H1 (cell line): ENCODE measurements at regions not wholly inside any gene's neighbourhood (a gene's known extent, or its start where the extent isn't known, plus 50 kb on each side); places are given as distances from the start of the nearest gene placed in this dataset.

Experiments
- CTCF ChIA-PET: fragments of 300-600 bp; sonication (Branson Sonifier 250); formaldehyde crosslinking; loops from one replicate; lab custom pipeline; 2021; ENCODE audit not compliant: partially characterized antibody; lab: Charles Lee
- POLR2A ChIA-PET: fragments of 300-600 bp; sonication (Branson Sonifier 250); formaldehyde crosslinking; loops from one replicate; lab custom pipeline; 2021; ENCODE audit warnings: inconsistent platforms; ENCODE audit not compliant: partially characterized antibody; lab: Charles Lee
- DNase-seq, 2 experiments: peaks; one replicate each; pipeline versions ENCODE4 v3.0.0 to v3.0.0-alpha.2; 2010 to 2022; ENCODE audit warnings: low spot score in 2 of 2, low read depth in 1 of 2, mixed read lengths in 1 of 2
- FAIRE-seq: peaks from 2 replicates; lab custom pipeline; 2011; peaks lifted over from hg19 to GRCh38; lab: Jason Lieb, UNC
- H2AFZ ChIP-seq: 2 replicates; pipeline ENCODE4 v1.8.1; 2012; ENCODE audit warnings: low read length, inconsistent platforms
- H2AK5ac ChIP-seq: 2 replicates; pipeline ENCODE4 v1.6.1; 2013; ENCODE audit warnings: low read depth, low read length
- H2BK120ac ChIP-seq: replicated peaks from 2 replicates; pipeline ENCODE3; 2013; ENCODE audit warnings: low read depth, low read length, inconsistent platforms
- H2BK12ac ChIP-seq: 2 replicates; pipeline ENCODE4 v1.6.1; 2013; ENCODE audit warnings: low read depth, low read length
- H2BK15ac ChIP-seq: 2 replicates; pipeline ENCODE4 v1.6.1; 2013; ENCODE audit warnings: low read length
- H2BK20ac ChIP-seq: 2 replicates; pipeline ENCODE4 v1.6.1; 2013; ENCODE audit warnings: low read length
- H2BK5ac ChIP-seq: 2 replicates; pipeline ENCODE4 v1.6.1; 2013; ENCODE audit warnings: low read depth, low read length
- H3K14ac ChIP-seq: 2 replicates; pipeline ENCODE4 v1.6.1; 2013; ENCODE audit warnings: inconsistent platforms; ENCODE audit not compliant: insufficient read length
- H3K18ac ChIP-seq: 2 replicates; pipeline ENCODE4 v1.6.1; 2013; ENCODE audit warnings: low read length; ENCODE audit errors: extremely low read depth
- H3K23ac ChIP-seq: 2 replicates; pipeline ENCODE4 v1.6.1; 2013; ENCODE audit warnings: inconsistent platforms; ENCODE audit not compliant: insufficient read length
- H3K23me2 ChIP-seq: 2 replicates; pipeline ENCODE4 v1.6.1; 2013; ENCODE audit warnings: low read depth, low read length
- H3K27ac ChIP-seq: 2 replicates; pipeline ENCODE4 v1.6.1; 2011; ENCODE audit warnings: low read depth, low read length, inconsistent platforms
- H3K27me3 ChIP-seq, 4 experiments: replicated peaks in 1 of 4; 1 replicate in 1 of 4; 2 replicates in 3 of 4; pipeline versions ENCODE4 v1.6.1 to v1.8.1; 2011 to 2013; ENCODE audit warnings: low read length in 3 of 4, mild to moderate bottlenecking in 3 of 4, inconsistent platforms in 2 of 4, mixed read lengths in 2 of 4, moderate library complexity in 1 of 4; ENCODE audit not compliant: control insufficient read depth in 3 of 4, insufficient read depth in 3 of 4; ENCODE audit errors: extremely low read depth in 1 of 4
- H3K36me3 ChIP-seq, 4 experiments: 2 replicates each; pipeline versions ENCODE4 v1.6.1 to v1.8.1; 2011 to 2013; ENCODE audit warnings: mild to moderate bottlenecking in 4 of 4, low read length in 3 of 4, moderate library complexity in 2 of 4, control low read depth in 1 of 4, inconsistent platforms in 1 of 4; ENCODE audit not compliant: insufficient read depth in 4 of 4, control insufficient read depth in 2 of 4
- H3K4ac ChIP-seq: replicated peaks from 2 replicates; pipeline ENCODE3; 2013; ENCODE audit warnings: low read length, low read depth, mixed read lengths, inconsistent platforms; ENCODE audit not compliant: insufficient read length
- H3K4me1 ChIP-seq, 4 experiments: replicated peaks in 1 of 4; 1 replicate in 1 of 4; 2 replicates in 3 of 4; pipeline versions ENCODE4 v1.6.1 to v1.8.1; 2011 to 2013; ENCODE audit warnings: low read length in 3 of 4, inconsistent platforms in 2 of 4, mixed read lengths in 1 of 4; ENCODE audit not compliant: insufficient read depth in 4 of 4, control insufficient read depth in 3 of 4
- H3K4me2 ChIP-seq, 2 experiments: 2 replicates each; pipeline versions ENCODE4 v1.6.1 to v1.8.1; 2011 to 2013; ENCODE audit warnings: low read depth in 2 of 2, low read length in 2 of 2, control low read depth in 1 of 2, inconsistent platforms in 1 of 2, mild to moderate bottlenecking in 1 of 2; ENCODE audit not compliant: insufficient read depth in 1 of 2
- H3K4me3 ChIP-seq, 4 experiments: fragments of 200-600, 300-600 bp in 1 of 4; sonication (generic), shearing (Covaris generic), sonication (Bioruptor Twin) in 1 of 4; 2 replicates each; pipeline versions ENCODE4 v1.5.1 to v1.8.1; 2011 to 2016; ENCODE audit warnings: low read length in 4 of 4, low read depth in 3 of 4, control low read depth in 2 of 4, inconsistent platforms in 2 of 4, mild to moderate bottlenecking in 2 of 4, mixed read lengths in 1 of 4, moderate library complexity in 1 of 4; ENCODE audit not compliant: insufficient read depth in 2 of 4; ENCODE audit errors: extremely low read depth in 1 of 4
- H3K56ac ChIP-seq: replicated peaks from 2 replicates; pipeline ENCODE3; 2013; ENCODE audit warnings: low read depth, mild to moderate bottlenecking, mixed read lengths, low read length, inconsistent platforms; ENCODE audit not compliant: insufficient read length
- H3K79me1 ChIP-seq: 2 replicates; pipeline ENCODE4 v1.6.1; 2013; ENCODE audit warnings: low read depth, low read length, control low read depth
- H3K79me2 ChIP-seq, 2 experiments: 2 replicates each; pipeline versions ENCODE4 v1.6.1 to v1.8.1; 2012 to 2013; ENCODE audit warnings: low read length in 2 of 2, mild to moderate bottlenecking in 2 of 2, inconsistent platforms in 1 of 2; ENCODE audit not compliant: insufficient read depth in 2 of 2, control insufficient read depth in 1 of 2
- H3K9ac ChIP-seq, 4 experiments: replicated peaks in 1 of 4; 1 replicate in 1 of 4; 2 replicates in 3 of 4; pipeline versions ENCODE4 v1.6.1 to v1.8.1; 2011 to 2013; ENCODE audit warnings: low read depth in 3 of 4, low read length in 3 of 4, control low read depth in 2 of 4, mild to moderate bottlenecking in 2 of 4, moderate library complexity in 2 of 4, inconsistent platforms in 1 of 4; ENCODE audit errors: extremely low read depth in 1 of 4
- H3K9me3 ChIP-seq, 2 experiments: 2 replicates each; pipeline versions ENCODE4 v1.6.1 to v1.8.1; 2012 to 2013; ENCODE audit warnings: mild to moderate bottlenecking in 2 of 2, moderate library complexity in 2 of 2, control low read depth in 1 of 2, inconsistent platforms in 1 of 2, low read depth in 1 of 2, low read length in 1 of 2, mixed read lengths in 1 of 2; ENCODE audit not compliant: insufficient read depth in 2 of 2
- H4K20me1 ChIP-seq, 2 experiments: replicated peaks in 1 of 2; 2 replicates each; pipeline versions ENCODE3 to v1.8.1; 2011 to 2013; ENCODE audit warnings: inconsistent platforms in 2 of 2, low read length in 2 of 2, mild to moderate bottlenecking in 1 of 2; ENCODE audit not compliant: insufficient read depth in 2 of 2, control insufficient read depth in 1 of 2
- H4K5ac ChIP-seq: 2 replicates; pipeline ENCODE4 v1.6.1; 2013; ENCODE audit warnings: low read length, low read depth, mixed read lengths, inconsistent platforms; ENCODE audit not compliant: insufficient read length
- H4K8ac ChIP-seq: 2 replicates; pipeline ENCODE4 v1.8.0; 2013; ENCODE audit warnings: mild to moderate bottlenecking, moderate library complexity, low read length, inconsistent platforms; ENCODE audit not compliant: insufficient read depth; ENCODE audit errors: extremely low read depth
- H4K91ac ChIP-seq: replicated peaks from 2 replicates; pipeline ENCODE3; 2013; ENCODE audit warnings: low read length, mixed read lengths, inconsistent platforms; ENCODE audit not compliant: insufficient read length
- CEBPB ChIP-seq: IDR thresholded peaks from 2 replicates; pipeline ENCODE4 v1.6.1; 2012; ENCODE audit warnings: low read depth, low read length
- EZH2 ChIP-seq: fragments of 200-600 bp; sonication (generic); IDR thresholded peaks from 2 replicates; pipeline ENCODE4 v1.7.1; 2012; ENCODE audit warnings: low read depth, mild to moderate bottlenecking, moderate library complexity, low read length, inconsistent platforms; ENCODE audit not compliant: severe bottlenecking
- KDM1A ChIP-seq: fragments of 200-600, 300-600 bp; sonication (generic); IDR thresholded peaks from 2 replicates; pipeline ENCODE4 v1.7.1; 2016; ENCODE audit warnings: mild to moderate bottlenecking, low read length, borderline replicate concordance
- NANOG ChIP-seq: IDR thresholded peaks from 2 replicates; pipeline ENCODE4 v1.6.1; 2011; ENCODE audit warnings: low read length, low read depth, mild to moderate bottlenecking, inconsistent platforms; ENCODE audit not compliant: insufficient read depth, poor library complexity, severe bottlenecking
- SAP30 ChIP-seq: fragments of 300-600 bp; sonication (generic); IDR thresholded peaks from 2 replicates; pipeline ENCODE4 v1.7.1; 2012; ENCODE audit warnings: low read length, moderate library complexity, mild to moderate bottlenecking, inconsistent platforms; ENCODE audit not compliant: insufficient read depth, insufficient replicate concordance
- SP2 ChIP-seq: IDR thresholded peaks from 2 replicates; pipeline ENCODE4 v1.6.1; 2012; ENCODE audit warnings: mild to moderate bottlenecking, low read length, inconsistent platforms
- YY1 ChIP-seq: IDR thresholded peaks from 2 replicates; pipeline ENCODE4 v1.6.1; 2011; ENCODE audit warnings: low read depth, mild to moderate bottlenecking, low read length
- WGBS, 2 experiments: shearing (Covaris generic) in 1 of 2; methylation state at CpG; one replicate each; pipeline versions ENCODE4 v1.1.6 to v1.1.7; 2013 to 2015; ENCODE audit warnings: low lambda C conversion rate in 2 of 2, mixed read lengths in 2 of 2, inconsistent platforms in 1 of 2, low coverage in 1 of 2, missing lambda C conversion rate in 1 of 2; ENCODE audit not compliant: insufficient replicate concordance in 2 of 2, insufficient coverage in 1 of 2, insufficient read length in 1 of 2; ENCODE audit errors: extremely low coverage in 1 of 2, missing lambda C conversion rate in 1 of 2; 5-methylcytosine and 5-hydroxymethylcytosine counted together
- TF ChIP-seq, protein P1 (sequence below): IDR thresholded peaks from 2 replicates; pipeline ENCODE4 v1.6.1; 2012; ENCODE audit warnings: low read length, inconsistent platforms

DNA sequence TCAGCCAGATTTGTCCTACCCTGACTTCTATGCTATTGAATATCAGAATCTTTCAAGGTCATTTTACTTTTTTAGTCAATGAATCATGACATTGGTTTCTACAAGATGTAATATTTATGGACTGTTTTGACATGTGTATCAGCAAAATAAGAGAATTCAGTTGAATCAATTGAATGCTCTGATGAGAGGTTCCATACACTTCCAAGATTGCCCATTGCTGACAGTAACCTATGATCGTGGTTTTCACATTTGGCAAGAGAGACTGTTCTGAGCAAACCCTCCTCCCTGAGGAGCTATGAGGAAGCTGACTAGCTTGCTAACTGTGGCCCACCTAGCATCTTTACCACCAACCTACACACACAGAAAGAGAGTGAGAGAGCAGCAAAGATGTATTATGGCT is 56.7 kb upstream of the FST start:
- Histone ChIP-seq H4K8ac (no peak overlapping the region), H4K20me1 (no peaks in the 10 kb centered on the region), H2AFZ (no peak overlapping the region), H2BK12ac (no peak overlapping the region), H3K27me3 (peaks cover 0 to 1% (median 0%) of the 10 kb centered on the region in 4 experiments; a peak in 2 of 7 replicates), H3K79me1 (no peaks in the 10 kb centered on the region), H3K18ac (no peak overlapping the region), H3K14ac (no peak overlapping the region), H3K4ac (no peak overlapping the region), H2AK5ac (no peak overlapping the region), H3K4me3 (no peak overlapping the region), H3K23me2 (no peaks in the 10 kb centered on the region), H2BK120ac (no peak overlapping the region), H3K4me2 (no peak overlapping the region), H2BK15ac (no peak overlapping the region), H3K4me1 (peaks cover 0 to 7% (median 0%) of the 10 kb centered on the region in 4 experiments; a peak in 3 of 7 replicates), H2BK20ac (no peak overlapping the region), H3K56ac (no peak overlapping the region), H3K23ac (no peak overlapping the region), H3K36me3 (no peaks in the 10 kb centered on the region), H3K27ac (no peak overlapping the region), H3K9me3 (no peaks in the 10 kb centered on the region), H4K5ac (no peak overlapping the region), H4K91ac (no peak overlapping the region), H3K9ac (no peak overlapping the region), H3K79me2 (no peaks in the 10 kb centered on the region), H2BK5ac (no peak overlapping the region)
- ChIA-PET CTCF (interaction anchor here (0.5 kb wide), 1 partner anchor 36 kb away, joined by 3 read pairs; no protein-coding TSS in a partner anchor), POLR2A (no interaction called here)
- FAIRE-seq, result no peak
- 94% methylated on average over 1 of the region's 1 CpG; no CpG with 5 or more reads in 1 of the 2 experiments for WGBS, 2 experiments
- no peak for DNase-seq
- TF ChIP-seq NANOG (no peak), CEBPB (no peak), SP2 (no peak), YY1 (no peak), SAP30 (no peak), KDM1A (no peak), EZH2 (no peak)
- TF ChIP-seq, protein P1, sequence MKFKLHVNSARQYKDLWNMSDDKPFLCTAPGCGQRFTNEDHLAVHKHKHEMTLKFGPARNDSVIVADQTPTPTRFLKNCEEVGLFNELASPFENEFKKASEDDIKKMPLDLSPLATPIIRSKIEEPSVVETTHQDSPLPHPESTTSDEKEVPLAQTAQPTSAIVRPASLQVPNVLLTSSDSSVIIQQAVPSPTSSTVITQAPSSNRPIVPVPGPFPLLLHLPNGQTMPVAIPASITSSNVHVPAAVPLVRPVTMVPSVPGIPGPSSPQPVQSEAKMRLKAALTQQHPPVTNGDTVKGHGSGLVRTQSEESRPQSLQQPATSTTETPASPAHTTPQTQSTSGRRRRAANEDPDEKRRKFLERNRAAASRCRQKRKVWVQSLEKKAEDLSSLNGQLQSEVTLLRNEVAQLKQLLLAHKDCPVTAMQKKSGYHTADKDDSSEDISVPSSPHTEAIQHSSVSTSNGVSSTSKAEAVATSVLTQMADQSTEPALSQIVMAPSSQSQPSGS, result no peak
